ENCODE measurements at regions not wholly inside any gene's neighbourhood (a gene's known extent, or its start where the extent isn't known, plus 50 kb on each side); places are given as distances from the start of the nearest gene placed in this dataset.

- no peak for TF ChIP-seq CTCF (IDR thresholded peaks at IDR 0.05)
- no peak for TF ChIP-seq POLR2AphosphoS5 (IDR thresholded peaks at IDR 0.05)
Measured at GRCh38 chr7:131166066-131166465, 161.6 kb upstream of the MKLN1 start.

All from upper lobe of left lung (tissue), 4 donors.